Activated CD4-positive, alpha-beta T cell treated with anti-CD3 and anti-CD28 coated beads for 24 hours (primary cell): ENCODE measurements at regions not wholly inside any gene's neighbourhood (a gene's known extent, or its start where the extent isn't known, plus 50 kb on each side); places are given as distances from the start of the nearest gene placed in this dataset.
"Not testable (repeated sequence)": the region's sequence is repeated elsewhere in the genome, so short reads cannot be mapped to it uniquely, and the experiment has no call there.

Experiments used
- DNase-seq, 2 donors: peaks; one replicate each; pipeline ENCODE4 v3.0.0-alpha.2; 2020; ENCODE audit warnings: low read depth in 2 of 2

- no peak for DNase-seq
Measured at GRCh38 chr5:110304176-110304575, 422.3 kb downstream of the TMEM232 start.

DNA sequence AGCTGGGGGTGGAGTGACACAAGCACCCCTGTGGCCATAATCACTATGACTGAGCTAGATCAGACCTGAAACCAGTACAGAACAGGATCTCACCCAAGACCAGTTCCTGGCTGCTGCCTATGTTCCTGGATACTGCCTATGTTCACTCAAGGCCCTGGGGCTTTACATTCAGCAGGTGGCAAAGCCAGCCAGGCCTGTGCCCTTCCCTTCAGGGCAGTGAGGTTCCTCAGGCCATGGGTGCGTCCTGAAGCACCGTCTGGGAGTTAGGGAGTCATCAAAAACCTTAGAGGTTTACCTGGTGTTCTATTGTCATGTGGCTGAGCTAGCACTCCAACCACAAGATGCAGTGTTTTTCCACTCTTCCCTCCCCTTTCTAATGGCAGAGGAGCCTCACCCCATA lies 419.8 kb downstream of the TMEM232 start:
- DNase-seq, result no peak

GRCh38 chr5:110309222-110309621 lies 417.2 kb downstream of the TMEM232 start:
- DNase-seq, result no peak

- not testable (repeated sequence) for DNase-seq
Measured at GRCh38 chr5:110316566-110316965, 409.9 kb downstream of the TMEM232 start.

GRCh38 chr5:110321117-110321516 lies 405.4 kb downstream of the TMEM232 start:
- no peak for DNase-seq

GRCh38 chr5:110323357-110323756 lies 403.1 kb downstream of the TMEM232 start:
- DNase-seq, result no peak

DNA sequence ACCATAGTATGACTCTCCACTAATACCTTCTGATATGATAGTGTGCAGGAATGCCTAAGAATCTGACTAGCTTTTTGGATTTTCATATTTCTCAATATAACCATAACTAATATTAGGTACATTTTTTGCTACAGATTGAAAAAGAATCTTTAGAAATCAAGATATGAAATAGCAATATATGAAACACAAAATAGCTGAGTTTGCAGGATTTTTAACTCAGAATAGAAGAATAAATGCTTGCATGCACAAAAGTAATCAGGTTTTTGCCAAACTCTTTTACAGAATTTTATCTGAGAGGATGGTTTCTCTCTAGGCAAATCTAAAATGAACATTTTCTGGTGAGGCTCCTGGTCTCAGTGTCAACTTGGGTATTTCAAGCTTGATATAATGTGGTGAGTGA lies 402.6 kb downstream of the TMEM232 start:
- no peak for DNase-seq

DNA sequence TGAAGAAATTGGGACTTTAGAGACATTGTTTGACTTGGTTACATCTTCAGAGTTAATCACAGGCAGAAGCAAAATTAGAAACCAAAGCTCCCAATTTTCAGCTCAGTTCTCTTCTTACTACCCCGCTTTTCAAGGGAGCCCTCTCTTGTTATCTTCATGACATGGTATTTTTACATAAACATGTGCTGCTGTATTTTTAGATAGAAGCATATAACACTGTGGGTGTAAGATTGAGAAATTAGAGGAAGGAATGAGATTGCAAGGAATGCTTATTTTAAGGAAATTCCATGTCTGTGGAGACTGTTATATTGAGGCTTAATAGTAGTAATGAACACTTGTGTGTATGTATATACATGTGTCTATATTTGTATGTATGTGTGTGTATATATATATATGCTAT lies 401.6 kb downstream of the TMEM232 start:
- DNase-seq, result no peak

- no peak for DNase-seq
Measured at GRCh38 chr5:110329955-110330525, 396.4 kb downstream of the TMEM232 start.

GRCh38 chr5:110333384-110333783 lies 393.1 kb downstream of the TMEM232 start:
- no peak for DNase-seq

DNA sequence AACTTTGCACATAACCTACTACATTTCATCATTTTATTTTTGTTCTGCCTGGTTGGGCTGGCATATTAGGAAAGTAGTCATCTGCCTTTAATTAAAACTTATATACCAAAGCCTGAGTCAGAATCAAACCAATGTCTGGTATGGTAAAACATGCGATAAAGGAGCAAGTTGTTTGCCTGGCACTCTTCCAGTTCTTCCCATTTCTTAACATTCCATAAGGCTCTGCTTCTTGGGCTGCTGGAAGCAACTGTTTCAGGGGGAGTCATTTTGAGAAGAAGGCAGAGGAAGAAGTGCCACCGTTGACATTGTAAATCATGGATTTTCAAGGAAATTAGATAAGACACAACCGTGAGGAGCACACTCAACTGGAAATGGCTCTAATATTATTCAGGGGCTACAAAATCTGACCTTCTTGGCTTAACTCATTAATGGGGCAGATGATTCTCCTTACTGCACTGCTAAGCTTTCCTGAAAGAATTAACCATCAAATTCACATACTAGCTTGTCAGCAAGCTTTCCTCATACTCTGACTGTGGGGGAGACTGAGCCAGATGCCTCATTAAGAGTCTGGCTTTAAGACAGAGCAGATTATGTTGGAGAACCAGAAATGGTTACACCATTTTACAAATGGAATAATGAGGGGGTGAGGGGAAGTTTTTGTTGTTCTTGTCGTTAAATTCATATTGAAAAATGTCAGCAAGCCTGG lies 391.0 kb downstream of the TMEM232 start:
- DNase-seq, result no peak

DNA sequence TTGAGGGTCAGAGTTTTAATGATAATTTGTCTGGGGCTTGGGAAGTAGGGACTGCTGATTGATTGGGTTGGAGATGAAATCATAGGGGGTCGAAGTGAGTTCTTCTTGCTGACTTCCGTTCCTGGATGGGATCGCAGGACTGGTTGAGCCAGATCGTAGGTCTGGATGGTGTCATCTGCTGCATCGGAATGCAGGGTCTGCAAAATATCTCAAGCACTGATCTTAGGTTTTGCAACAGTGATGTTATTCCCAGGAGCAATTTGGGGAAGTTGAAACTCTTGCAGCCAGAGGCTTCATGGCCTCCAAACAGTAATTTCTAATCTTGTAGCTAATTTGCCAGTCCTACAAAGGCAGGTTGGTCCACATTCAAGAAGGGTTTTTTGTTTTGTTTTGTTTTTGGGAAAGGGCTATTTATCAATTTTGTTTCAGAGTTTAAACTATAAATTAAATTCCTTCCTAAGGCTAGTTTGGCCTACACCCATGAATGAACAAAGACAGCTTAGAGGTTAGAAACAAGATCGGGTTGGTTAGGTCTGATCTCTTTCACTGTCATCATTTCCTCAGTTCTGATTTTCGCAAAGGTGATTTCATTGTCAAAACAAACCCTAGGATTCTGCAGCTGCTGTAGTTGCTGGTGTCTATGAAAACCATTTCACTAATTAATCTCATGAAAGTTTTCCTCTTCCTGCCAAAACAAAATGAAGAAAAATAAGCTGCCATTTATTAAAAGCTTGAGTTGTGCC lies 388.0 kb downstream of the TMEM232 start:
- no peak for DNase-seq

- DNase-seq, result no peak
Measured at GRCh38 chr5:110339399-110339798, 387.1 kb downstream of the TMEM232 start.

GRCh38 chr5:110341836-110342235 lies 384.6 kb downstream of the TMEM232 start:
- DNase-seq, result no peak

- no peak for DNase-seq
Measured at GRCh38 chr5:110342683-110343082, 383.8 kb downstream of the TMEM232 start.

DNA sequence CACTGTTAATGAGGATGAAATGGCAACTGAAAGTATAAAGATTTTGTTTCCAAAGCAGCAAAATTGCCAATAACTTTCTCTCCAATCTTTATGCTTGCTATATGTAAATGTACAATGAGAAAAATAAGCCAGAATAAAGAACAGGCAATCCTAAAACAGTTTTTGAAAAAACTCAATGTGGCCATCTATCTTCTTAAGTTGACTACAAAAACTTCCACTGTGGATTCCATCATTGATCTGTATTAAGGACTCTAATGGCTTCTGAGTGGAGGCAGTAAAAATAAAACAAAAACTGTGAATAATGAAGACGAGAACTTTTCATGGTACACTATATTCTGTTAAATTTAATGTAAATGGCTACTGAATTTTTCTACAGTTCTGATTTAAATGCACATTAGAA lies 382.9 kb downstream of the TMEM232 start:
- no peak for DNase-seq

DNA sequence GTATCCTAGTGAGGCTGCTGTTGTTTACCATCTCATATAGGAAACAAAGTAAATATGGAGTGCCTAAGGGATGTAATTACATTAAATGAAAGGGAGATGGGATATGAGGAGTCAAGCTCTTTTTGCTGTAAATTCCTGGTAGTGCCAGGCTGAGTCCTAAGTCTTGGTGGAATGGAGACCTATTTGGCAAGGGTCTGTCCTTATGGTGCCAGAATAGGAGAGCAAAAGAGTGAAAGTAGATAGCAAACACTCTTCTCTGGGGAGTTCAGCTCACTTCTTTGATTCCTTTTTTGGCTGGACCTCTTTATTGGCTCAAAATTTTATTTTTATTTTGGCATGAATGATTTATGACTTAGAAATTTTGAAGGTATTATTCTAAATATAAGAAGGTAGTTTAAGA lies 380.8 kb downstream of the TMEM232 start:
- DNase-seq, result no peak

DNA sequence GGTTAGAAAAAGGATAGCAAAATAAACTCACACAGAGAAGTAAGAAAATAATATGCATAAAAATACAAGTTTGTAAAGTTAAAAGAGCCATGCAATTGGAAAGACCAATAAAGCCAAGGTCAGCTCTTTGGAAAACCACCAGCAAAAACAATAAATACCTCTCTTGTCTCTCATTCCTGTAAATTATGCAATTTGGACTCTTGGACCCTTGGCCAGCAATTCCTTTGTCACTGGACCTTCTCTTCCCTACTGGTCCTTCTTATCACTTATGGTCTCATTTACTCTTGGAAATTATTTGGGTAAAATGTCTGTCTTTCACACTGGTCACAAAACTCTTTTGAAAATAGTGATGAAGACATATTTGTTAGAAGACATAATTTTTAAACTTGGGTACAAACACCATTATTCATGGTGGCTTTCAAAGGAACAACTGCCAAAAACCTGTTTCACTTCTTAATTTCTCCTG lies 379.5 kb downstream of the TMEM232 start:
- DNase-seq, result no peak

DNA sequence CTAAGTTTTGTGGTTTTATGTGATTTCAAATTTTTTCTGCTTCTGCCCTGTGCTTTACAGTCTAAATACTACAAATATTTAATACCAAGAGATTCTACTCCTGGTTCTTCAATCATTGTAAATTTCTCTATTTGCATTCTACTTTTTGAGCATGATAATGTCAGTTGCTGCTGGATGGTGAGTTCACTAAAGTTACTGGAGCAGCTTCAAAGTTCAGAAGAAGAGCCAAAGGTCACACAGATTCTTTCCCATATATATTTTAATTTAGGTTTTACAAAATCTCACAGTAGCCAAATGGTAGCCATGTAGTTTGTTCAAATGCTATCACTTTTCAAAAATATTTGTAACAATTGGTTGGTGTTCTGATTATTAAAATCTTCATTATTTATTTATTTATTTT lies 378.7 kb downstream of the TMEM232 start:
- DNase-seq, result no peak

DNA sequence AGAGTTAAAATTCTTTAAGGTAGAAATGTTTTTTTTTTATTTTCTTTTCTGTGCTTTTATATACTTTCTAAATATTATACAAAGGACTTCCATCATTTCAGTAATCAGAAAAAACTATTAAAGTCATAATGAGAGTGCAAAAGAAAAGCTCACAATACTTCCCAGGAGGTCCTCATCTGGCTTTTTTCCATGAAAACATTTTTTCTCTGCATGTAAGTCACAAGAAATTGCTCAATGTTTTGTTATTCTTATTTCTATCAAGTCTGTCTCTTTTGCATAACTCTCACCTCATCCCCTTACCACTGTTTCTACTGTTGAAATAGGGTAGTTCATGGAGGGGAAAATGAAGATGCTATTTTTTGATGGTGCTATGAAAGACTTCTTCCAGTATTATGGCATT lies 375.0 kb downstream of the TMEM232 start:
- no peak for DNase-seq

DNA sequence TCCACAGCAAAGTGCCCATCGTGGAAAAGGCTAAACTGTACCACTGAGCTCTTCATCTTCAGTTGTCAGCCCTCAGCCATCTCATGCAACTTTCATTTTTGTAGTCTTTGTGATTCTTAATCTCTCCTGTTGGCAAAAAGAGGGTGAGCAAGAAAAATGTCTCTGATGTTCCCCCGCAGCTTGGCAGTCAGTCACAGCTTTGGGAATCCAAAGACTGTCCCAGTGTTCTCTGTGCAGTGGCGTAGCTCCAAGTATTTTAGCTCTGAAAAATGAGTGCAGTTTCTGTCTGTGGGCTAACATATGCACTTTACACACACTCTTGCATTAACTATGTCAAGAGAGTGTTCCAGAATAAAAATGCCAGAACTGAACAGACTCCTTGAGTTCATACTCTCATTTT lies 372.2 kb downstream of the TMEM232 start:
- no peak for DNase-seq

- no peak for DNase-seq
Measured at GRCh38 chr5:110354915-110355644, 371.4 kb downstream of the TMEM232 start.
